ENCODE measurements at regions not wholly inside any gene's neighbourhood (a gene's known extent, or its start where the extent isn't known, plus 50 kb on each side); places are given as distances from the start of the nearest gene placed in this dataset.

GRCh38 chr21:43316156-43316845, 110.6 kb downstream of the SIK1 start:
- DNase-seq = no peak

- DNase-seq = no peak
Observed at GRCh38 chr21:43315244-43316137, 111.4 kb downstream of the SIK1 start.

GRCh38 chr21:43313939-43314405, 113.0 kb downstream of the SIK1 start:
- DNase-seq = no peak

- DNase-seq = no peak
Observed at GRCh38 chr21:43313221-43313938, 113.6 kb downstream of the SIK1 start.

- peak; percentile 76 for DNase-seq
Observed at GRCh38 chr21:43312751-43313169, 114.2 kb downstream of the SIK1 start.

- DNase-seq = peak; percentile 70
Observed at GRCh38 chr21:43312011-43312410, 114.9 kb downstream of the SIK1 start.

- peak; percentile 97 for DNase-seq
Observed at GRCh38 chr21:43311301-43311817, 115.6 kb downstream of the SIK1 start.

GRCh38 chr21:43308815-43309283, 118.1 kb downstream of the SIK1 start:
- DNase-seq = no peak

- DNase-seq = no peak
Observed at GRCh38 chr21:43308101-43308814, 118.7 kb downstream of the SIK1 start.

GRCh38 chr21:43307677-43308070, 119.3 kb downstream of the SIK1 start:
- no peak for DNase-seq

GRCh38 chr21:43306911-43307676, 119.8 kb downstream of the SIK1 start:
- peak; percentile 72 for DNase-seq

GRCh38 chr21:43306391-43306790, 120.5 kb downstream of the SIK1 start:
- DNase-seq = no peak

GRCh38 chr21:43305811-43306311, 121.1 kb downstream of the SIK1 start:
- no peak for DNase-seq

GRCh38 chr21:43305336-43305665, 121.6 kb downstream of the SIK1 start:
- no peak for DNase-seq

- DNase-seq = no peak
Observed at GRCh38 chr21:43304621-43305335, 122.2 kb downstream of the SIK1 start.

- no peak for DNase-seq
Observed at GRCh38 chr21:43304206-43304605, 122.7 kb downstream of the SIK1 start.

- no peak for DNase-seq
Observed at GRCh38 chr21:43303275-43304178, 123.4 kb downstream of the SIK1 start.

GRCh38 chr21:43302769-43303168, 124.2 kb downstream of the SIK1 start:
- DNase-seq = no peak

- no peak for DNase-seq
Observed at GRCh38 chr21:43302062-43302700, 124.8 kb downstream of the SIK1 start.
